Ishikawa (cell line): ENCODE measurements at regions not wholly inside any gene's neighbourhood (a gene's known extent, or its start where the extent isn't known, plus 50 kb on each side); places are given as distances from the start of the nearest gene placed in this dataset.

Source experiments
- CEBPB ChIP-seq: IDR thresholded peaks from 2 replicates; pipeline ENCODE4 v1.6.1; 2012
- CREB1 ChIP-seq: IDR thresholded peaks from 2 replicates; pipeline ENCODE4 v1.6.1; 2012; ENCODE audit warnings: low read depth
- EGR1 ChIP-seq: IDR thresholded peaks from 2 replicates; pipeline ENCODE4 v1.6.1; 2012
- EP300 ChIP-seq: IDR thresholded peaks from 2 replicates; pipeline ENCODE4 v1.6.1; 2012; ENCODE audit warnings: borderline replicate concordance
- FOXM1 ChIP-seq: IDR thresholded peaks from 2 replicates; pipeline ENCODE4 v1.6.1; 2012; ENCODE audit warnings: low read depth, borderline replicate concordance
- NFIC ChIP-seq: IDR thresholded peaks from 2 replicates; pipeline ENCODE4 v1.6.1; 2012
- RAD21 ChIP-seq: IDR thresholded peaks from 2 replicates; pipeline ENCODE4 v1.6.1; 2012; ENCODE audit warnings: low read depth
- REST ChIP-seq: IDR thresholded peaks from 2 replicates; pipeline ENCODE4 v1.6.1; 2012; ENCODE audit warnings: low read depth, mild to moderate bottlenecking
- TAF1 ChIP-seq: IDR thresholded peaks from 2 replicates; pipeline ENCODE4 v1.6.1; 2012; ENCODE audit warnings: low read depth, mild to moderate bottlenecking
- TCF12 ChIP-seq: IDR thresholded peaks from 2 replicates; pipeline ENCODE4 v1.6.1; 2012; ENCODE audit warnings: low read depth
- TEAD4 ChIP-seq: IDR thresholded peaks from 2 replicates; pipeline ENCODE4 v1.6.1; 2012
- USF1 ChIP-seq: IDR thresholded peaks from 2 replicates; pipeline ENCODE4 v1.6.1; 2012
- YY1 ChIP-seq: IDR thresholded peaks from 2 replicates; pipeline ENCODE4 v1.6.1; 2012; ENCODE audit warnings: low read depth
- ZBTB7A ChIP-seq: IDR thresholded peaks from 2 replicates; pipeline ENCODE4 v1.6.1; 2012; ENCODE audit warnings: low read depth
- TF ChIP-seq, protein P1 (sequence below): IDR thresholded peaks from 2 replicates; pipeline ENCODE4 v1.6.1; 2012

GRCh38 chr14:104357689-104358527 lies 219.5 kb downstream of the KIF26A start:
- no peak for TF ChIP-seq EP300
- no peak for TF ChIP-seq USF1
- no peak for TF ChIP-seq ZBTB7A
- no peak for TF ChIP-seq EGR1
- no peak for TF ChIP-seq TAF1
- TF ChIP-seq YY1 = no peak

- TF ChIP-seq RAD21 (no peak), YY1 (no peak), FOXM1 (no peak), EP300 (no peak), TAF1 (no peak), ZBTB7A (no peak), NFIC (no peak), REST (no peak), CEBPB (no peak), EGR1 (no peak), TEAD4 (no peak), USF1 (no peak), CREB1 (no peak), TCF12 (no peak)
- TF ChIP-seq, protein P1, sequence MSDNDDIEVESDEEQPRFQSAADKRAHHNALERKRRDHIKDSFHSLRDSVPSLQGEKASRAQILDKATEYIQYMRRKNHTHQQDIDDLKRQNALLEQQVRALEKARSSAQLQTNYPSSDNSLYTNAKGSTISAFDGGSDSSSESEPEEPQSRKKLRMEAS = no peak
Measured at GRCh38 chr14:104358528-104359300, 220.3 kb downstream of the KIF26A start.

- TF ChIP-seq ZBTB7A = no peak
- no peak for TF ChIP-seq YY1
- TF ChIP-seq, protein P1 = no peak
- no peak for TF ChIP-seq CREB1
Measured at GRCh38 chr14:104359301-104359968, 220.1 kb upstream of the C14orf180 start.

DNA sequence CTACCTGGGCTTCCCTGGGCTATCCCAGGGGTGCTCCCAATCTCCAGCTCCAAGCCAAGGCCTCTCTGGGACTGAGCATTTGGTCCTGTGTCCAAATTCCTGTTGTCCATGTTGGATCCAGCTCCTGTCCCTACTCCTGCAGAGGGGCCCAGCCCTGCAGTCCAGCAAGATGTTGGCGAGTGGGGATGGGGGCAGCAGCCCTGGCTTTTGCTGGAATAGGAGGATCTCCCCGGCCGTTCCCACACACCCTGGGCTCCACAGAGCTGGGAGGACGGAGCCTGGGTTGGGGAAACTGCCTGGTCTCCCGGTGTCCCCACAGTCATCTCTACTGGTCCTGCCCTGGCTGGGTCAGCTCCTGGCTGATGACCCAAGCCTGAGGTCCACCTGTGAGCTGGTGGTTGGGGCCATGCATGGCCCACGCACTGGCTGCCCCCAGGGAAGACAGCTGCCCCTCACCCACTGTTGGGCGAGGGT lies 219.6 kb upstream of the C14orf180 start:
- TF ChIP-seq FOXM1 (no peak), ZBTB7A (no peak), NFIC (no peak), TEAD4 (no peak), EP300 (no peak), CEBPB (no peak), RAD21 (no peak), TAF1 (no peak), REST (no peak), TCF12 (no peak), EGR1 (no peak), USF1 (no peak), YY1 (no peak), CREB1 (no peak)
- TF ChIP-seq, protein P1 = no peak
